HG02981 (cell line): ENCODE measurements at regions not wholly inside any gene's neighbourhood (a gene's known extent, or its start where the extent isn't known, plus 50 kb on each side); places are given as distances from the start of the nearest gene placed in this dataset.

Source experiments
- ATAC-seq: cut with Tn5 transposase; IDR thresholded peaks from one replicate; pipeline ENCODE4 v1.9.1; 2021; ENCODE audit warnings: mild to moderate bottlenecking, moderate library complexity; ENCODE audit not compliant: unreplicated experiment

- ATAC-seq: no peak
These were observed 49.7 kb downstream of the KLF12 start for GRCh38 chr13:74084375-74084935.

- ATAC-seq: no peak
These were observed 51.5 kb downstream of the KLF12 start for GRCh38 chr13:74082741-74083160.

GRCh38 chr13:74080762-74081161 lies 53.4 kb downstream of the KLF12 start:
- no peak for ATAC-seq

GRCh38 chr13:74077792-74078191 lies 56.4 kb downstream of the KLF12 start:
- ATAC-seq: no peak

GRCh38 chr13:74077375-74077774 lies 56.8 kb downstream of the KLF12 start:
- no peak for ATAC-seq

- no peak for ATAC-seq
These were observed 59.5 kb downstream of the KLF12 start for GRCh38 chr13:74074723-74075122.

GRCh38 chr13:74073274-74073673 lies 60.9 kb downstream of the KLF12 start:
- no peak for ATAC-seq

GRCh38 chr13:74070513-74070912 lies 63.7 kb downstream of the KLF12 start:
- no peak for ATAC-seq

GRCh38 chr13:74070065-74070464 lies 64.1 kb downstream of the KLF12 start:
- peak; percentile 75 for ATAC-seq

- no peak for ATAC-seq
These were observed 65.7 kb downstream of the KLF12 start for GRCh38 chr13:74068471-74068870.

GRCh38 chr13:74067818-74068217 lies 66.4 kb downstream of the KLF12 start:
- ATAC-seq: no peak

- ATAC-seq: no peak
These were observed 67.3 kb downstream of the KLF12 start for GRCh38 chr13:74066937-74067336.

GRCh38 chr13:74064805-74065312 lies 69.3 kb downstream of the KLF12 start:
- no peak for ATAC-seq

- no peak for ATAC-seq
These were observed 70.6 kb downstream of the KLF12 start for GRCh38 chr13:74063533-74064100.

GRCh38 chr13:74062933-74063332 lies 71.3 kb downstream of the KLF12 start:
- peak; percentile 62 for ATAC-seq

- ATAC-seq: peak; percentile 75
These were observed 72.1 kb downstream of the KLF12 start for GRCh38 chr13:74061926-74062595.

GRCh38 chr13:74056801-74057542 lies 77.2 kb downstream of the KLF12 start:
- no peak for ATAC-seq

- no peak for ATAC-seq
These were observed 81.7 kb downstream of the KLF12 start for GRCh38 chr13:74052402-74052928.

- ATAC-seq: no peak
These were observed 85.4 kb downstream of the KLF12 start for GRCh38 chr13:74048756-74049155.

GRCh38 chr13:74047931-74048600 lies 86.1 kb downstream of the KLF12 start:
- no peak for ATAC-seq

- ATAC-seq: no peak
These were observed 87.8 kb downstream of the KLF12 start for GRCh38 chr13:74046431-74046830.
